T-cell (primary cell): ENCODE measurements at regions not wholly inside any gene's neighbourhood (a gene's known extent, or its start where the extent isn't known, plus 50 kb on each side); places are given as distances from the start of the nearest gene placed in this dataset.
"Not testable (repeated sequence)": the region's sequence is repeated elsewhere in the genome, so short reads cannot be mapped to it uniquely, and the experiment has no call there.

Experiments used
- ATAC-seq, 4 experiments: fragments of 200-7000 bp in 3 of 4; fragments of 150-1000 bp in 1 of 4; cut with Tn5 transposase; replicated peaks in 1 of 4; 1 replicate in 3 of 4; 2 replicates in 1 of 4; pipeline ENCODE4 v1.10.0; 2021; ENCODE audit warnings: moderate library complexity in 3 of 4, mild to moderate bottlenecking in 2 of 4, moderate number of reproducible peaks in 1 of 4
- CTCF ChIA-PET, 2 donors: fragments of 300-600 bp; sonication (Branson Sonifier 250); formaldehyde crosslinking; loops; one replicate each; lab custom pipeline; 2022; ENCODE audit warnings: antibody characterized with exemption in 2 of 2; lab: Charles Lee
- POLR2A ChIA-PET, 2 donors: fragments of 300-600 bp; sonication (Branson Sonifier 250); formaldehyde crosslinking; loops; one replicate each; lab custom pipeline; 2022; ENCODE audit warnings: antibody characterized with exemption in 2 of 2; lab: Charles Lee
- DNase-seq, 35 experiments: peaks; one replicate each; pipeline versions ENCODE4 v3.0.0 to v3.0.0-alpha.2; 2013 to 2023
- H3K27ac ChIP-seq: one replicate; pipeline ENCODE4 v1.5.1; 2013; ENCODE audit warnings: low read length
- H3K27me3 ChIP-seq, 2 experiments: replicated peaks in 1 of 2; 1 replicate in 1 of 2; 2 replicates in 1 of 2; pipeline versions ENCODE4 v1.6.1 to v1.7.0; 2013; ENCODE audit warnings: low read length in 1 of 2, mixed read lengths in 1 of 2; ENCODE audit not compliant: control insufficient read depth in 2 of 2, insufficient read depth in 2 of 2; ENCODE audit errors: extremely low read depth in 1 of 2
- H3K36me3 ChIP-seq, 2 donors: 1 replicate in 1 of 2; 2 replicates in 1 of 2; pipeline versions ENCODE4 v1.6.1 to v1.7.0; 2013; ENCODE audit warnings: low read length in 1 of 2; ENCODE audit not compliant: control insufficient read depth in 2 of 2, insufficient read depth in 1 of 2; ENCODE audit errors: extremely low read depth in 1 of 2
- H3K4me1 ChIP-seq, 2 experiments: 1 replicate in 1 of 2; 2 replicates in 1 of 2; pipeline versions ENCODE4 v1.6.1 to v1.7.0; 2013; ENCODE audit warnings: low read length in 2 of 2, mixed read lengths in 1 of 2; ENCODE audit not compliant: insufficient read depth in 2 of 2, control insufficient read depth in 1 of 2; ENCODE audit errors: extremely low read depth in 1 of 2
- H3K4me3 ChIP-seq, 2 donors: 1 replicate in 1 of 2; 2 replicates in 1 of 2; pipeline versions ENCODE4 v1.5.1 to v1.7.0; 2013; ENCODE audit warnings: mild to moderate bottlenecking in 2 of 2, low read length in 1 of 2, moderate library complexity in 1 of 2; ENCODE audit not compliant: control insufficient read depth in 1 of 2; ENCODE audit errors: extremely low read depth in 1 of 2
- H3K9me3 ChIP-seq: 2 replicates; pipeline ENCODE4 v1.7.0; 2013
- H3K27ac Mint-ChIP-seq, 2 donors: one replicate each; pipeline ENCODE4 v1.8.0; 2020 to 2021; ENCODE audit warnings: mild to moderate bottlenecking in 2 of 2, mixed read lengths in 2 of 2
- H3K27me3 Mint-ChIP-seq, 2 donors: one replicate each; pipeline ENCODE4 v1.8.0; 2021 to 2022; ENCODE audit warnings: mixed read lengths in 2 of 2
- H3K36me3 Mint-ChIP-seq: one replicate; pipeline ENCODE4 v1.8.0; 2021; ENCODE audit warnings: mixed read lengths
- H3K4me1 Mint-ChIP-seq, 3 donors: one replicate each; pipeline ENCODE4 v1.8.0; 2020 to 2022; ENCODE audit warnings: mixed read lengths in 3 of 3, mild to moderate bottlenecking in 1 of 3
- H3K4me3 Mint-ChIP-seq, 3 donors: one replicate each; pipeline ENCODE4 v1.8.0; 2020 to 2022; ENCODE audit warnings: mild to moderate bottlenecking in 3 of 3, mixed read lengths in 3 of 3, moderate library complexity in 3 of 3
- H3K9me3 Mint-ChIP-seq, 3 donors: one replicate each; pipeline ENCODE4 v1.8.0; 2020 to 2022; ENCODE audit warnings: mixed read lengths in 3 of 3
- WGBS: methylation state at CpG from one replicate; pipeline ENCODE4 v1.1.5; 2013; ENCODE audit warnings: missing lambda C conversion rate; ENCODE audit not compliant: insufficient coverage; 5-methylcytosine and 5-hydroxymethylcytosine counted together

GRCh38 chr5:93682471-93683404 is 58.7 kb downstream of the POU5F2 start:
- H3K4me1 ChIP-seq, H3K27ac ChIP-seq, H3K27me3 Mint-ChIP-seq, H3K36me3 ChIP-seq, POLR2A ChIA-PET, H3K9me3 ChIP-seq, H3K4me3 Mint-ChIP-seq, H3K4me3 ChIP-seq, ATAC-seq, H3K9me3 Mint-ChIP-seq, H3K27ac Mint-ChIP-seq, H3K4me1 Mint-ChIP-seq, H3K27me3 ChIP-seq: not testable (repeated sequence)
- DNase-seq: peak in 1 of 35 experiments; percentile 0
- CTCF ChIA-PET: interaction anchor here (0.6 to 1.0 kb wide), 2 partner anchors 10 kb away, joined by 3 to 4 read pairs; no protein-coding TSS in a partner anchor
- 100% methylated on average over 3 of the region's 8 CpGs for WGBS
- peaks cover 32% of the 10 kb centered on the region for H3K36me3 Mint-ChIP-seq

GRCh38 chr5:93681432-93681831 is 60.0 kb downstream of the POU5F2 start:
- no peak for DNase-seq
- peaks cover 28% of the 10 kb centered on the region for H3K36me3 Mint-ChIP-seq
- ATAC-seq: no peak
- no peaks in the 10 kb centered on the region for H3K27me3 ChIP-seq
- H3K27me3 Mint-ChIP-seq: no peaks in the 10 kb centered on the region
- no peak overlapping the region for H3K4me3 Mint-ChIP-seq
- no peak overlapping the region for H3K4me3 ChIP-seq
- CTCF ChIA-PET: interaction anchor here in 1 of 2 donors (1.0 kb wide), 1 partner anchor 9 kb away, joined by 3 read pairs; no protein-coding TSS in a partner anchor
- H3K27ac ChIP-seq: no peak overlapping the region
- 100% methylated on average over 1 of the region's 3 CpGs for WGBS
- no peaks in the 10 kb centered on the region for H3K9me3 Mint-ChIP-seq
- no peak overlapping the region for H3K27ac Mint-ChIP-seq
- POLR2A ChIA-PET: interaction anchor here in 1 of 2 donors (0.7 kb wide), 1 partner anchor 12 kb away, joined by 3 read pairs; no protein-coding TSS in a partner anchor
- no peaks in the 10 kb centered on the region for H3K4me1 ChIP-seq
- no peaks in the 10 kb centered on the region for H3K4me1 Mint-ChIP-seq
- no peaks in the 10 kb centered on the region for H3K9me3 ChIP-seq
- no peaks in the 10 kb centered on the region for H3K36me3 ChIP-seq

- DNase-seq (no peak), ATAC-seq (no peak)
- Mint-ChIP-seq H3K36me3 (peaks cover 14% of the 10 kb centered on the region), H3K27ac (no peak overlapping the region), H3K4me1 (peaks cover 0 to 2% (median 0%) of the 10 kb centered on the region in 3 donors), H3K27me3 (no peaks in the 10 kb centered on the region), H3K9me3 (no peaks in the 10 kb centered on the region), H3K4me3 (no peak overlapping the region)
- Histone ChIP-seq H3K36me3 (no peaks in the 10 kb centered on the region), H3K9me3 (no peaks in the 10 kb centered on the region), H3K27ac (no peak overlapping the region), H3K4me3 (no peak overlapping the region), H3K27me3 (no peaks in the 10 kb centered on the region), H3K4me1 (no peaks in the 10 kb centered on the region)
- WGBS: 94% methylated on average over 3 of the region's 7 CpGs
- ChIA-PET POLR2A (no interaction called here), CTCF (no interaction called here)
Observed at GRCh38 chr5:93677359-93677891, 64.0 kb downstream of the POU5F2 start.

GRCh38 chr5:93676704-93677103 is 64.7 kb downstream of the POU5F2 start:
- Mint-ChIP-seq H3K9me3 (no peaks in the 10 kb centered on the region), H3K4me3 (no peak overlapping the region), H3K27ac (no peak overlapping the region), H3K27me3 (no peaks in the 10 kb centered on the region), H3K4me1 (peaks cover 0 to 2% (median 0%) of the 10 kb centered on the region in 3 donors), H3K36me3 (peaks cover 15% of the 10 kb centered on the region)
- Histone ChIP-seq H3K36me3 (no peaks in the 10 kb centered on the region), H3K27ac (no peak overlapping the region), H3K4me1 (no peaks in the 10 kb centered on the region), H3K4me3 (no peak overlapping the region), H3K9me3 (no peaks in the 10 kb centered on the region), H3K27me3 (no peaks in the 10 kb centered on the region)
- ChIA-PET CTCF (no interaction called here), POLR2A (no interaction called here)
- no CpG with 5 or more reads among the region's 5 CpGs for WGBS
- ATAC-seq: no peak
- no peak for DNase-seq

- POLR2A ChIA-PET: no interaction called here
- no CpG with 5 or more reads among the region's 1 CpG for WGBS
- Histone ChIP-seq H3K4me1 (no peaks in the 10 kb centered on the region), H3K9me3 (no peaks in the 10 kb centered on the region), H3K27ac (no peak overlapping the region), H3K36me3 (no peaks in the 10 kb centered on the region), H3K27me3 (no peaks in the 10 kb centered on the region), H3K4me3 (no peak overlapping the region)
- Mint-ChIP-seq H3K27me3 (no peaks in the 10 kb centered on the region), H3K4me1 (peaks cover 0 to 2% (median 0%) of the 10 kb centered on the region in 3 donors), H3K36me3 (peaks cover 17% of the 10 kb centered on the region), H3K4me3 (no peak overlapping the region), H3K27ac (no peak overlapping the region), H3K9me3 (no peaks in the 10 kb centered on the region)
- CTCF ChIA-PET: no interaction called here
- DNase-seq: no peak
- ATAC-seq: no peak
Observed at GRCh38 chr5:93675460-93676450, 65.6 kb downstream of the POU5F2 start.

GRCh38 chr5:93674866-93675459 is 66.4 kb downstream of the POU5F2 start:
- ATAC-seq (no peak), DNase-seq (no peak)
- Mint-ChIP-seq H3K27ac (no peak overlapping the region), H3K4me1 (peaks cover 0 to 2% (median 0%) of the 10 kb centered on the region in 3 donors), H3K4me3 (no peak overlapping the region), H3K9me3 (no peaks in the 10 kb centered on the region), H3K27me3 (no peaks in the 10 kb centered on the region), H3K36me3 (peaks cover 18% of the 10 kb centered on the region)
- ChIA-PET POLR2A (no interaction called here), CTCF (no interaction called here)
- no peak overlapping the region for H3K4me3 ChIP-seq
- H3K27me3 ChIP-seq: no peaks in the 10 kb centered on the region
- no peaks in the 10 kb centered on the region for H3K9me3 ChIP-seq
- H3K36me3 ChIP-seq: no peaks in the 10 kb centered on the region
- no CpG with 5 or more reads among the region's 1 CpG for WGBS
- no peaks in the 10 kb centered on the region for H3K4me1 ChIP-seq
- no peak overlapping the region for H3K27ac ChIP-seq
